Neural crest cell (in vitro differentiated cells): ENCODE measurements at regions not wholly inside any gene's neighbourhood (a gene's known extent, or its start where the extent isn't known, plus 50 kb on each side); places are given as distances from the start of the nearest gene placed in this dataset.

Experiments
- DNase-seq: peaks from one replicate; pipeline ENCODE4 v3.0.0; 2021; ENCODE audit warnings: low read depth, mixed read lengths, low spot score
- H3K27ac Mint-ChIP-seq: one replicate; pipeline ENCODE4 v1.8.0; 2021; ENCODE audit warnings: mild to moderate bottlenecking, mixed read lengths; ENCODE audit not compliant: unreplicated experiment
- H3K27me3 Mint-ChIP-seq: 2 replicates; pipeline ENCODE4 v1.8.0; 2021; ENCODE audit warnings: low read depth, mild to moderate bottlenecking, mixed read lengths
- H3K36me3 Mint-ChIP-seq: 2 replicates; pipeline ENCODE4 v1.8.0; 2021; ENCODE audit warnings: low read depth, mild to moderate bottlenecking, mixed read lengths
- H3K4me1 Mint-ChIP-seq: 2 replicates; pipeline ENCODE4 v1.8.0; 2021; ENCODE audit warnings: mixed read lengths
- H3K4me3 Mint-ChIP-seq: one replicate; pipeline ENCODE4 v1.8.0; 2021; ENCODE audit warnings: mild to moderate bottlenecking, mixed read lengths
- H3K9me3 Mint-ChIP-seq: 2 replicates; pipeline ENCODE4 v1.8.0; 2021; ENCODE audit warnings: mixed read lengths
- TF ChIP-seq, protein P1 (sequence below): fragments of 200-600 bp; sonication (generic); conservative IDR thresholded peaks from 2 replicates; pipeline ENCODE4 v1.5.0; 2021; ENCODE audit warnings: antibody characterized with exemption, mild to moderate bottlenecking

DNA sequence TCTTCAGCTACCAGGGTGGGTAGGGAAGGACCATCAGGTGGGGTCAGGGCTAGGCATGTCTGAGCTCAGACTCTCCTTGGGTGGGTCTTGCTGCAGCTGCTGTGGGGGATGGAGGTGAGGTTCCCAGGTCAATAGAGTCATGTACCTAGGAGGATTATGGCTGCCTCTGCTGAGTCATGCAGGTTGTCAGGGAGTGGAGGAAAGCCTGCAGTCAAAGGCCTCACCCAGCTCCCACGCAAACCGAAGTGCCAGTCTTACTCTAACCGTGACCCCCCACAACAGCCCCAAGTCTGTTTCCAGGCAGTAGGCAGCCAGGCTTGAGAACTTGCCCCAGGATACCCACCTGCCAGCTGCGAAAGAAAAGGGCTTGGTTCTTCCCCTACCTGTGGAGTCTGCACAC, 113.6 kb upstream of the GALNT5 start:
- Mint-ChIP-seq H3K4me3 (no peak overlapping the region), H3K27me3 (no peaks in the 10 kb centered on the region), H3K9me3 (peaks cover 6% of the 10 kb centered on the region), H3K4me1 (peaks cover 5% of the 10 kb centered on the region), H3K27ac (no peak overlapping the region), H3K36me3 (peaks cover 2% of the 10 kb centered on the region)
- TF ChIP-seq, protein P1, sequence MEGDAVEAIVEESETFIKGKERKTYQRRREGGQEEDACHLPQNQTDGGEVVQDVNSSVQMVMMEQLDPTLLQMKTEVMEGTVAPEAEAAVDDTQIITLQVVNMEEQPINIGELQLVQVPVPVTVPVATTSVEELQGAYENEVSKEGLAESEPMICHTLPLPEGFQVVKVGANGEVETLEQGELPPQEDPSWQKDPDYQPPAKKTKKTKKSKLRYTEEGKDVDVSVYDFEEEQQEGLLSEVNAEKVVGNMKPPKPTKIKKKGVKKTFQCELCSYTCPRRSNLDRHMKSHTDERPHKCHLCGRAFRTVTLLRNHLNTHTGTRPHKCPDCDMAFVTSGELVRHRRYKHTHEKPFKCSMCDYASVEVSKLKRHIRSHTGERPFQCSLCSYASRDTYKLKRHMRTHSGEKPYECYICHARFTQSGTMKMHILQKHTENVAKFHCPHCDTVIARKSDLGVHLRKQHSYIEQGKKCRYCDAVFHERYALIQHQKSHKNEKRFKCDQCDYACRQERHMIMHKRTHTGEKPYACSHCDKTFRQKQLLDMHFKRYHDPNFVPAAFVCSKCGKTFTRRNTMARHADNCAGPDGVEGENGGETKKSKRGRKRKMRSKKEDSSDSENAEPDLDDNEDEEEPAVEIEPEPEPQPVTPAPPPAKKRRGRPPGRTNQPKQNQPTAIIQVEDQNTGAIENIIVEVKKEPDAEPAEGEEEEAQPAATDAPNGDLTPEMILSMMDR: no peak
- DNase-seq: no peak

DNA sequence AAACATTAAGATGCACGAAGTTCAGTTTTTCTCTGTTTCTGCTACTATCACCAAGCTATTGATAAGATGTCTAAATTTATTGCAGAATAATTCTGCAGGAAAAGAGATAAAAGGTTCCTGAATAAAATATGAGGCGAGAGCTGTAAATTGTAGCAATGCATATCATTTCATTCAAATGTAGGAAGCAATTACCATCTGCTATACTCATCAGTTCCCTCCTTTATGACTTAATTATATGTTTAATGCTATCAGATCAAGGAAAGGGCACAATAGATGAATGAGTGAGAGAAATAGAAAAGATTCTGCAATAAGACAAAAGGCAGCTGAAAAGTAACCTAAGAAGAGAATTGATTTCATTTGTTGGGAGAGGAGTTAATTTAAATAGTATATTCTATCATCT, 108.2 kb upstream of the GALNT5 start:
- TF ChIP-seq, protein P1: no peak
- no peak overlapping the region for H3K27ac Mint-ChIP-seq
- no peaks in the 10 kb centered on the region for H3K4me1 Mint-ChIP-seq
- no peak overlapping the region for H3K4me3 Mint-ChIP-seq
- no peak for DNase-seq
- H3K27me3 Mint-ChIP-seq: no peaks in the 10 kb centered on the region
- H3K9me3 Mint-ChIP-seq: peaks cover 3% of the 10 kb centered on the region
- no peaks in the 10 kb centered on the region for H3K36me3 Mint-ChIP-seq

DNA sequence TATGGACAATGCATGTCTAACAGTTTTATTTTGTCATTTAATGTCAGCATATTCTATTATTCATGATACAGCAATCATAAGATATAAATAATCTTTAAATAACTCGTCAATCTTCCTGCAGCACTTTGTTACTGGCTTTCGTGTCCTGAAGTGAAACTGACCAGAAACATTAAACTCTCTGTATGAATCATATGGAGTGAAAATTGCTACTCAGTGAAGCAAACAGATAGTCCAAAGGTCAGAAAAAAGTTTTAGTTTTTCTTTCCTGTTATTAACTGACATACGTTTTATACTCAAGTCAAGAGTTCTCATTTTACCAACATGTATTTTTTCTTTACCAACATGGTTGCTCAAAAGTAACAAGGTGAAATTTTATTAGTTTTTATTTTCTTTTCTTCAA, 106.8 kb upstream of the GALNT5 start:
- Mint-ChIP-seq H3K27me3 (no peaks in the 10 kb centered on the region), H3K9me3 (peaks cover 3% of the 10 kb centered on the region), H3K36me3 (no peaks in the 10 kb centered on the region), H3K4me1 (no peaks in the 10 kb centered on the region), H3K27ac (no peak overlapping the region), H3K4me3 (no peak overlapping the region)
- DNase-seq: no peak
- TF ChIP-seq, protein P1: no peak

DNA sequence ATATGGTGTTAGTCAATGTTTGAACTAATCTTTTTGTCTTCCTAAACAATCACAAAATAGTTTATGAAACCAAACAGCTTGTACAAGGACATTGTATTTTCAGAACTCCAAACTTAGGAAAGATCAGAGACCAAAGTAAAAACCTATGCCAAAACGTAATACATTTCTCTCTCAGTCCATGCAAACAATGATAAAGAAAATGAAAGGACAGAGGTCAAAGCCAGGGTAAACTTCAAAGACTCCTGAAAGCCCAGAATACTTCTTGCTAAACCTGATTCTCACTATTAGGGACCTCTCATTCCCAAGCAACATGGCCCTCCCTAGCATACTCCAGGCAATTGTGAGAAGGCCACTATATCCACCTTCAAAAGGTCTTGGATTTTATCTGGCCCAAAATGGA, 105.1 kb upstream of the GALNT5 start:
- no peak overlapping the region for H3K27ac Mint-ChIP-seq
- H3K4me3 Mint-ChIP-seq: no peak overlapping the region
- TF ChIP-seq, protein P1: no peak
- H3K9me3 Mint-ChIP-seq: peaks cover 5% of the 10 kb centered on the region
- no peak for DNase-seq
- no peaks in the 10 kb centered on the region for H3K36me3 Mint-ChIP-seq
- H3K27me3 Mint-ChIP-seq: no peaks in the 10 kb centered on the region
- H3K4me1 Mint-ChIP-seq: no peaks in the 10 kb centered on the region

DNA sequence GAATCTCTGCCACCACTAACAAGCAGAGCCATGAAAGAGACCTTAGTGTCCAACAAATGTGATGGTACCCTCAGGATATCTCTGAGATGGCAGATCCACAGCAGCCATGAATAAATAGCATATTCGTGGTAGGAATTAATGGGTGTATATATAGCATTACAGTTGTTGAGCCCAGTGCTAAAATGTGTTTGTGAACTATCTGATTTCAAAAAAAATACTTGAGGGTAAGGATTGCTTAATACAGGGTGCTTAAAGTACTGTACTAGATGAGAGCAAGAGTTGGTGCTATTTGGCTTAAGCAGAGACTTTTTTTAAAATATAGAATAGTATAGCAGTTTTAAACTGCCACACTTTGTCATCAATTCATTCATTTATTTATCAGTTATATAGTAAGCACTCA, 101.5 kb upstream of the GALNT5 start:
- peaks cover 5% of the 10 kb centered on the region for H3K4me1 Mint-ChIP-seq
- TF ChIP-seq, protein P1: no peak
- H3K4me3 Mint-ChIP-seq: no peak overlapping the region
- H3K9me3 Mint-ChIP-seq: peaks cover 2% of the 10 kb centered on the region
- no peaks in the 10 kb centered on the region for H3K27me3 Mint-ChIP-seq
- H3K27ac Mint-ChIP-seq: no peak overlapping the region
- H3K36me3 Mint-ChIP-seq: no peaks in the 10 kb centered on the region
- no peak for DNase-seq

DNA sequence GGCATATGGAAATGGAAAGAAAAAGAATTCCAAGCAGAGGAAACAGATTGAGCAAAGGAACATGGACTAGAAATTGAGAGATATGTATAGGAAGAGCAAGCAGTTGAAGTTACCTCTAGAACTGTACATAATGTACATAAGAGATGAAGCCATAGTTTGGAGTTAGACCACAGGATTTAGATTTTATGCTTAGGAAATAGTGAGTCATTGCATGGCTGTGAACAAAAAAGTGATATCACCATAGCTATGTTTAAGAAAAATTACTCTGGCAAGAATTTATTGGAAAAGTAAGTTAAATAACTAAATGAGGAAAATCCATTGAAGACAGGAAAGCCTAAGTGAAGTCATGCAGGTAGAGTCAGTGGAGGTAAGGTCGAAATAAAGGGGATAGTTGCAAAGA, 99.4 kb upstream of the GALNT5 start:
- peaks cover 5% of the 10 kb centered on the region for H3K4me1 Mint-ChIP-seq
- no peak overlapping the region for H3K27ac Mint-ChIP-seq
- H3K27me3 Mint-ChIP-seq: no peaks in the 10 kb centered on the region
- H3K9me3 Mint-ChIP-seq: peaks cover 5% of the 10 kb centered on the region
- DNase-seq: no peak
- TF ChIP-seq, protein P1: no peak
- H3K36me3 Mint-ChIP-seq: no peaks in the 10 kb centered on the region
- H3K4me3 Mint-ChIP-seq: no peak overlapping the region
